IMR-90 (cell line): ENCODE measurements at regions not wholly inside any gene's neighbourhood (a gene's known extent, or its start where the extent isn't known, plus 50 kb on each side); places are given as distances from the start of the nearest gene placed in this dataset.

ENCODE experiments used
- ATAC-seq: fragments of 200-7000 bp; cut with Tn5 transposase; 2 replicates; pipeline ENCODE4 v1.9.1; 2020; ENCODE audit warnings: low read depth, mild to moderate bottlenecking, moderate library complexity
- BruUV-seq: library from RNA; stranded (reverse); fragments of 400-500 nt; replicated peaks from 2 replicates; lab custom pipeline; 2021; lab: Mats Ljungman, UMichigan
- CTCF ChIA-PET: fragments of 300-600 bp; formaldehyde crosslinking; extraction: SDS; loops from one replicate; lab custom pipeline; 2021; ENCODE audit warnings: antibody characterized with exemption; lab: Yijun Ruan, JAX
- POLR2A ChIA-PET: fragments of 300-600 bp; sonication (Branson Sonifier 250); formaldehyde crosslinking; loops from one replicate; lab custom pipeline; 2022; ENCODE audit warnings: antibody characterized with exemption; ENCODE audit not compliant: unreplicated experiment; lab: Charles Lee
- DNase-seq: peaks from one replicate; pipeline ENCODE4 v3.0.0; 2013
- H2AFZ ChIP-seq: replicated peaks from 2 replicates; pipeline ENCODE3; 2013; ENCODE audit warnings: low read length, mild to moderate bottlenecking; ENCODE audit not compliant: poor library complexity
- H2AK5ac ChIP-seq: 2 replicates; pipeline ENCODE4 v1.6.1; 2013; ENCODE audit warnings: low read depth, low read length, inconsistent platforms
- H2AK9ac ChIP-seq: replicated peaks from 2 replicates; pipeline ENCODE3; 2013; ENCODE audit warnings: mild to moderate bottlenecking, low read depth, low read length, moderate library complexity; ENCODE audit not compliant: poor library complexity
- H2BK120ac ChIP-seq: 2 replicates; pipeline ENCODE4 v1.6.1; 2013; ENCODE audit warnings: low read depth, low read length, inconsistent platforms
- H2BK15ac ChIP-seq: 3 replicates; pipeline ENCODE4 v1.6.1; 2013; ENCODE audit warnings: low read depth, low read length, inconsistent platforms
- H2BK20ac ChIP-seq: 2 replicates; pipeline ENCODE4 v1.6.1; 2013; ENCODE audit warnings: low read depth, mild to moderate bottlenecking, inconsistent platforms, low read length, moderate library complexity
- H2BK5ac ChIP-seq: 2 replicates; pipeline ENCODE4 v1.6.1; 2013; ENCODE audit warnings: mild to moderate bottlenecking, low read depth, low read length, inconsistent platforms; ENCODE audit not compliant: poor library complexity, severe bottlenecking
- H3K14ac ChIP-seq: replicated peaks from 2 replicates; pipeline ENCODE4 v1.6.1; 2013; ENCODE audit warnings: low read depth, low read length, inconsistent platforms
- H3K18ac ChIP-seq: 2 replicates; pipeline ENCODE4 v1.6.1; 2013; ENCODE audit warnings: low read depth, low read length, control low read depth
- H3K23ac ChIP-seq: 2 replicates; pipeline ENCODE4 v1.6.1; 2013; ENCODE audit warnings: low read depth, low read length, inconsistent platforms
- H3K27ac ChIP-seq: 2 replicates; pipeline ENCODE4 v1.5.1; 2013; ENCODE audit warnings: mild to moderate bottlenecking, control low read depth, low read length; ENCODE audit not compliant: insufficient read depth
- H3K27me3 ChIP-seq: 2 replicates; pipeline ENCODE4 v1.6.1; 2013; ENCODE audit warnings: low read length; ENCODE audit not compliant: control insufficient read depth, insufficient read depth
- H3K36me3 ChIP-seq: 2 replicates; pipeline ENCODE4 v1.6.1; 2013; ENCODE audit warnings: low read length, mixed read lengths; ENCODE audit not compliant: control insufficient read depth, insufficient read depth
- H3K4ac ChIP-seq: 2 replicates; pipeline ENCODE4 v1.6.1; 2013; ENCODE audit warnings: low read depth, low read length, inconsistent platforms
- H3K4me1 ChIP-seq: 2 replicates; pipeline ENCODE4 v1.6.1; 2013; ENCODE audit warnings: low read length, mixed read lengths; ENCODE audit not compliant: control insufficient read depth, insufficient read depth
- H3K4me2 ChIP-seq: 2 replicates; pipeline ENCODE4 v1.6.1; 2013; ENCODE audit warnings: low read depth, mild to moderate bottlenecking, control low read depth, low read length, moderate library complexity
- H3K4me3 ChIP-seq: 2 replicates; pipeline ENCODE4 v1.5.1; 2013; ENCODE audit warnings: low read depth, mild to moderate bottlenecking, control low read depth, low read length, moderate library complexity; ENCODE audit not compliant: insufficient read depth
- H3K56ac ChIP-seq: 2 replicates; pipeline ENCODE4 v1.6.1; 2013; ENCODE audit warnings: low read length, inconsistent platforms; ENCODE audit not compliant: insufficient read depth; ENCODE audit errors: extremely low read depth
- H3K79me1 ChIP-seq, 2 experiments: 2 replicates each; pipeline ENCODE4 v1.6.1; 2013; ENCODE audit warnings: low read length in 2 of 2, inconsistent platforms in 1 of 2, low read depth in 1 of 2
- H3K9ac ChIP-seq: 2 replicates; pipeline ENCODE4 v1.6.1; 2013; ENCODE audit warnings: low read depth, low read length, control low read depth
- H3K9me1 ChIP-seq: 2 replicates; pipeline ENCODE4 v1.6.1; 2013; ENCODE audit warnings: low read length, inconsistent platforms; ENCODE audit not compliant: insufficient read depth
- H3K9me3 ChIP-seq: 2 replicates; pipeline ENCODE4 v1.6.1; 2013; ENCODE audit warnings: low read length; ENCODE audit not compliant: control insufficient read depth, insufficient read depth
- H4K20me1 ChIP-seq: 2 replicates; pipeline ENCODE4 v1.6.1; 2013; ENCODE audit warnings: low read length, inconsistent platforms; ENCODE audit not compliant: insufficient read depth
- H4K5ac ChIP-seq: 2 replicates; pipeline ENCODE4 v1.6.1; 2013; ENCODE audit warnings: mild to moderate bottlenecking, low read depth, low read length, control low read depth
- H4K8ac ChIP-seq, 2 experiments: 2 replicates each; pipeline ENCODE4 v1.6.1; 2013; ENCODE audit warnings: low read depth in 2 of 2, low read length in 2 of 2, control low read depth in 1 of 2, inconsistent platforms in 1 of 2
- H4K91ac ChIP-seq: 2 replicates; pipeline ENCODE4 v1.6.1; 2013; ENCODE audit warnings: low read depth, low read length, inconsistent platforms; ENCODE audit not compliant: insufficient read depth
- CEBPB ChIP-seq: IDR thresholded peaks from 2 replicates; pipeline ENCODE4 v1.6.1; 2012; ENCODE audit warnings: low read depth, low read length, improper control_type of control experiment
- CHD1 ChIP-seq: IDR thresholded peaks from 2 replicates; pipeline ENCODE4 v1.6.1; 2012; ENCODE audit warnings: low read depth, low read length, improper control_type of control experiment
- FOS ChIP-seq: fragments of 150-350 bp; IDR thresholded peaks from 2 replicates; pipeline ENCODE4 v1.6.1; 2016; ENCODE audit warnings: low read depth, low read length
- MAFK ChIP-seq: IDR thresholded peaks from 2 replicates; pipeline ENCODE4 v1.6.1; 2012; ENCODE audit warnings: low read depth, low read length, improper control_type of control experiment
- MAZ ChIP-seq: IDR thresholded peaks from 2 replicates; pipeline ENCODE4 v1.6.1; 2012; ENCODE audit warnings: low read depth, mild to moderate bottlenecking, low read length, improper control_type of control experiment, moderate library complexity, borderline replicate concordance
- NFE2L2 ChIP-seq: fragments of 150-350 bp; IDR thresholded peaks from 2 replicates; pipeline ENCODE4 v1.6.1; 2016; ENCODE audit warnings: low read depth, mild to moderate bottlenecking, low read length
- SMC3 ChIP-seq: fragments of 150-350 bp; IDR thresholded peaks from 2 replicates; pipeline ENCODE4 v1.6.1; 2016; ENCODE audit warnings: low read depth, mild to moderate bottlenecking, antibody characterized with exemption, low read length, moderate library complexity
- WGBS, 2 experiments: methylation state at CpG; one replicate each; pipeline versions ENCODE4 v1.1.5 to v1.1.7; 2013; ENCODE audit warnings: missing lambda C conversion rate in 2 of 2; ENCODE audit not compliant: insufficient read length in 1 of 2; ENCODE audit errors: extremely low coverage in 2 of 2; 5-methylcytosine and 5-hydroxymethylcytosine counted together
- dilution Hi-C: fragments of 300-500 bp; cut with HindIII; formaldehyde crosslinking; loops from one replicate; pipeline ENCODE4 v1.14.3; 2018; ENCODE audit warnings: low sequenced_read_pairs; ENCODE audit not compliant: unreplicated experiment
- in situ Hi-C: fragments of 300-500 bp; cut with MboI; formaldehyde crosslinking; loops from 3 replicates; pipeline ENCODE4 v1.14.3; 2019; ENCODE audit warnings: low sequenced_read_pairs, inconsistent platforms, mixed read lengths
- intact Hi-C: fragments of 100-400 bp; cut with micrococcal nuclease; formaldehyde crosslinking; loops from 2 replicates; pipeline ENCODE4 v1.10.0; 2022
- TF ChIP-seq, protein P1 (sequence below): conservative IDR thresholded peaks from 2 replicates; pipeline ENCODE4 v1.5.1; 2012; ENCODE audit warnings: mild to moderate bottlenecking, low read depth, low read length, improper control_type of control experiment
- TF ChIP-seq, protein P2 (sequence below): fragments of 150-350 bp; IDR thresholded peaks from 2 replicates; pipeline ENCODE4 v1.6.1; 2016; ENCODE audit warnings: low read depth, mild to moderate bottlenecking, low read length, moderate library complexity, borderline replicate concordance

DNA sequence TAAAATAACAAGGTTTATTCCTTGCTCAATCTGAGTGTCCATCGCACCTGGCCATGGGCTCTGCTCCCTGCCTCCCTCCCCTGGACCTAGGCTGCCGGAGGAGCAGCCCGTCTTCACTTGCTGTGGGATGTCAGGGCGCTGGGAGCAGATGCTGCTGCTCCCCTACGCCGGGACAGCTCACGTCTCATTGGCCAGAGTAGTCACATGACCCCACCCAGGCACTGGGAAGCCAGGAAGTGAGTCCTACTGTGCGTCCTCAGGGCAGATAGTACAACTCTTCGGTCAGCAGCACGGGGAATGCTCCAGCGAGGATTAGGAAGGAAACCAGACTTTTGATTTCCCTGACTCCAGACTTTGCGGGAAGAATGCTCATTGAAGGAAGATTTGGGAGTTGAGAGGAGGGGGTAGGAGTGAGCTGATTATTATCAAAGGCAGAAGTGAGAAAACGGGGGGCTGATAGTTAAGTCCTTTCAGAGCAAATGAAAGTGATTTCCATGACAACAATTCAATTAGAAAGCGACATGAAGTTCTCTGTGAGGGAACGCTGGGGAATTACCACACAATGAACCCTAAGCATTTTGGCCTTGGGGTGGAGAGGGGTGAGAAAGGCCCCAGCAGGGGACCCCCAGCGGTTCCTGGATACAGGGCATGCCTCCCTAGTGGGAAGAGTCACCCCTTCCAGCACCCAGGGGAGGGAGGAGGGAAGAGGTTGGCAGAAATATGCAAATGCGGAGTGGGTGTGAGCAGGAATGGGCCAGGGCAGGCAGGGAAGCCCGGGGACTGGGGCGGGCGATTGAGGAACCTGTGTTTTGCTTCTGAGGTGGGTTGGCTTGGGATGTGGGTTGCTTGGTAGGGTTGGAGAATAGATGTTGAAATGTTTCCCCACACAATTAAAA, 215.5 kb downstream of the AACS start:
- ATAC-seq (no peak), DNase-seq (no peak)
- no peaks in the 10 kb centered on the region for H3K27me3 ChIP-seq
- no peak overlapping the region for H3K27ac ChIP-seq
- no peak overlapping the region for H4K8ac ChIP-seq
- no peak overlapping the region for H3K18ac ChIP-seq
- no peak overlapping the region for H3K9ac ChIP-seq
- intact Hi-C loops: no loop called here
- H3K79me1 ChIP-seq: no peaks in the 10 kb centered on the region
- H3K56ac ChIP-seq: no peak overlapping the region
- no peak overlapping the region for H2AK9ac ChIP-seq
- H4K91ac ChIP-seq: no peak overlapping the region
- no peak overlapping the region for H4K5ac ChIP-seq
- no peak overlapping the region for H2BK120ac ChIP-seq
- H4K20me1 ChIP-seq: no peaks in the 10 kb centered on the region
- dilution Hi-C loops: no loop called here
- no peaks in the 10 kb centered on the region for H3K4me1 ChIP-seq
- H2BK15ac ChIP-seq: no peak overlapping the region
- POLR2A ChIA-PET: no interaction called here
- no peak overlapping the region for H3K4ac ChIP-seq
- H2AK5ac ChIP-seq: no peak overlapping the region
- 6% methylated on average over 10 of the region's 20 CpGs; no CpG with 5 or more reads in 1 of the 2 experiments for WGBS, 2 experiments
- H2BK5ac ChIP-seq: no peak overlapping the region
- H3K14ac ChIP-seq: no peak overlapping the region
- peaks cover 19% of the 10 kb centered on the region for H3K9me3 ChIP-seq
- in situ Hi-C loops: no loop called here
- no peak overlapping the region for H3K4me2 ChIP-seq
- no TSS peak for BruUV-seq
- H2BK20ac ChIP-seq: no peak overlapping the region
- TF ChIP-seq, protein P1, sequence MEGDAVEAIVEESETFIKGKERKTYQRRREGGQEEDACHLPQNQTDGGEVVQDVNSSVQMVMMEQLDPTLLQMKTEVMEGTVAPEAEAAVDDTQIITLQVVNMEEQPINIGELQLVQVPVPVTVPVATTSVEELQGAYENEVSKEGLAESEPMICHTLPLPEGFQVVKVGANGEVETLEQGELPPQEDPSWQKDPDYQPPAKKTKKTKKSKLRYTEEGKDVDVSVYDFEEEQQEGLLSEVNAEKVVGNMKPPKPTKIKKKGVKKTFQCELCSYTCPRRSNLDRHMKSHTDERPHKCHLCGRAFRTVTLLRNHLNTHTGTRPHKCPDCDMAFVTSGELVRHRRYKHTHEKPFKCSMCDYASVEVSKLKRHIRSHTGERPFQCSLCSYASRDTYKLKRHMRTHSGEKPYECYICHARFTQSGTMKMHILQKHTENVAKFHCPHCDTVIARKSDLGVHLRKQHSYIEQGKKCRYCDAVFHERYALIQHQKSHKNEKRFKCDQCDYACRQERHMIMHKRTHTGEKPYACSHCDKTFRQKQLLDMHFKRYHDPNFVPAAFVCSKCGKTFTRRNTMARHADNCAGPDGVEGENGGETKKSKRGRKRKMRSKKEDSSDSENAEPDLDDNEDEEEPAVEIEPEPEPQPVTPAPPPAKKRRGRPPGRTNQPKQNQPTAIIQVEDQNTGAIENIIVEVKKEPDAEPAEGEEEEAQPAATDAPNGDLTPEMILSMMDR: no peak
- TF ChIP-seq SMC3 (no peak), FOS (no peak), CHD1 (no peak), MAZ (no peak), MAFK (no peak), NFE2L2 (no peak), CEBPB (no peak)
- TF ChIP-seq, protein P2, sequence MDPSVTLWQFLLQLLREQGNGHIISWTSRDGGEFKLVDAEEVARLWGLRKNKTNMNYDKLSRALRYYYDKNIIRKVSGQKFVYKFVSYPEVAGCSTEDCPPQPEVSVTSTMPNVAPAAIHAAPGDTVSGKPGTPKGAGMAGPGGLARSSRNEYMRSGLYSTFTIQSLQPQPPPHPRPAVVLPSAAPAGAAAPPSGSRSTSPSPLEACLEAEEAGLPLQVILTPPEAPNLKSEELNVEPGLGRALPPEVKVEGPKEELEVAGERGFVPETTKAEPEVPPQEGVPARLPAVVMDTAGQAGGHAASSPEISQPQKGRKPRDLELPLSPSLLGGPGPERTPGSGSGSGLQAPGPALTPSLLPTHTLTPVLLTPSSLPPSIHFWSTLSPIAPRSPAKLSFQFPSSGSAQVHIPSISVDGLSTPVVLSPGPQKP: no peak
- CTCF ChIA-PET: no interaction called here
- H3K36me3 ChIP-seq: no peaks in the 10 kb centered on the region
- no peak overlapping the region for H2AFZ ChIP-seq
- H3K4me3 ChIP-seq: no peak overlapping the region
- H3K9me1 ChIP-seq: no peaks in the 10 kb centered on the region
- no peak overlapping the region for H3K23ac ChIP-seq
